ENCODE measurements at regions not wholly inside any gene's neighbourhood (a gene's known extent, or its start where the extent isn't known, plus 50 kb on each side); places are given as distances from the start of the nearest gene placed in this dataset.

DNA sequence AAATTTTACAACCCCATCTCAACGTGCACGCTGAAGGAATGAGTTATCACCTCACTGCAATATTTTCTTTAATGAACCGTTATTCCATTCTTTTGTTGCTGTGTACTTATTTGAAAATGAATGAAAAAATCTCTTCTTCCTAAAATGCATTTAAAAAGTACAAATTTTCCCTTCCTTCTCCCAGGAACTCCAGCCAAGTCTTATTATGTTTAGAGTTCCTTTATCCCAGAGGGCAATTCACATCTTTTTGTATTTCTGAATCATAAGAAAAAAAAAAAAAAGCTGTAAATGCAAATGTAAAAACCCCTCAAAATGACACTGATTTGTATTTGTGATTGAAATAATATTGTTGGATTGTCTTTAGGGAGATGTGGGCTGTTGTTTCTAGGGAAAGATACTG lies 2194.3 kb upstream of the CELF4 start:
- TF ChIP-seq, protein P1, sequence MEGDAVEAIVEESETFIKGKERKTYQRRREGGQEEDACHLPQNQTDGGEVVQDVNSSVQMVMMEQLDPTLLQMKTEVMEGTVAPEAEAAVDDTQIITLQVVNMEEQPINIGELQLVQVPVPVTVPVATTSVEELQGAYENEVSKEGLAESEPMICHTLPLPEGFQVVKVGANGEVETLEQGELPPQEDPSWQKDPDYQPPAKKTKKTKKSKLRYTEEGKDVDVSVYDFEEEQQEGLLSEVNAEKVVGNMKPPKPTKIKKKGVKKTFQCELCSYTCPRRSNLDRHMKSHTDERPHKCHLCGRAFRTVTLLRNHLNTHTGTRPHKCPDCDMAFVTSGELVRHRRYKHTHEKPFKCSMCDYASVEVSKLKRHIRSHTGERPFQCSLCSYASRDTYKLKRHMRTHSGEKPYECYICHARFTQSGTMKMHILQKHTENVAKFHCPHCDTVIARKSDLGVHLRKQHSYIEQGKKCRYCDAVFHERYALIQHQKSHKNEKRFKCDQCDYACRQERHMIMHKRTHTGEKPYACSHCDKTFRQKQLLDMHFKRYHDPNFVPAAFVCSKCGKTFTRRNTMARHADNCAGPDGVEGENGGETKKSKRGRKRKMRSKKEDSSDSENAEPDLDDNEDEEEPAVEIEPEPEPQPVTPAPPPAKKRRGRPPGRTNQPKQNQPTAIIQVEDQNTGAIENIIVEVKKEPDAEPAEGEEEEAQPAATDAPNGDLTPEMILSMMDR (IDR thresholded peaks at IDR 0.05; ENCODE audit: insufficient read depth, low read depth, low read length) = no peak
- DNase-seq (ENCODE audit: low read depth) = no peak
- no peak overlapping the region for H3K4me3 ChIP-seq (ENCODE audit: low read depth, low read length)

DNA sequence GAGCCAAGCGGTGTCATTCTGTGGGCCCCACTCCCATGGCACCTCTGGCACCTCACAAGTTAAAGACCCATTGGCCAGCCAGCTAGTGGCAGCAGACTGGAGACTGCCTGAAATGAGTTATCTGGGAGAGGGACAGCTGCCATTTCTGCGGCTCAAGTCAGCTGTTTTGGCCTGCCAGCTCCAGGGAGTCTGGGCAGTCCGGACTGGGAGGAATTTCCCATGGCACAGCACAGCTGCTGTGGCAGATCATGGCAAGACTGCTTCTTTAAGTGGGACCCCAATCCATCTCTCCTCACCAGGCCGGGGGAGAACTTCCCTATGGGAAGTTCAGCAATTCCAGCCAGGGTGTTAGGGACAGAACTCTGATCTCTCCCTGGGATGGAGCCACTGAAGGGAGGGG lies 2187.6 kb upstream of the CELF4 start:
- no peak for DNase-seq (ENCODE audit: low read depth)
- no peak overlapping the region for H3K4me3 ChIP-seq (ENCODE audit: low read depth, low read length)
- TF ChIP-seq, protein P1 (IDR thresholded peaks at IDR 0.05; ENCODE audit: insufficient read depth, low read depth, low read length) = no peak

DNA sequence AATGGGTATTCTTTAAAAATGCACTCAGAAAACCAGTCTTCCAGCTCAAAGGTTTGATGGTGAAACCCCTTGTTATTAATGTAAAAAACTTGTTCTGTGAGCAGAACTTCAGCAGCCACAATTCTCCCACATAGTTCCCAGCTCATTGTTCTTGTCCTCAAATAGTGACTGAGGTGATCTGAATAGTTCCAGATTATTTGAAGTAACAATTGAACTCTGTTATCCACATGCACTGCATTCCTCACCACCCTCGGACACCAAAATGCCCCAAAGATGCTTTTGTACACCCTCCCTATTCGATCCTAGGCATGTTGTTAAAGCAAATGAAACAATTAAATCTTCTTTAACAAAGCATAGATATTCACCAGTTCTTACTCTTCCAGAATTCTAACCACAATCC lies 2186.8 kb upstream of the CELF4 start:
- DNase-seq (ENCODE audit: low read depth) = no peak
- TF ChIP-seq, protein P1 (IDR thresholded peaks at IDR 0.05; ENCODE audit: insufficient read depth, low read depth, low read length) = no peak
- no peak overlapping the region for H3K4me3 ChIP-seq (ENCODE audit: low read depth, low read length)

DNA sequence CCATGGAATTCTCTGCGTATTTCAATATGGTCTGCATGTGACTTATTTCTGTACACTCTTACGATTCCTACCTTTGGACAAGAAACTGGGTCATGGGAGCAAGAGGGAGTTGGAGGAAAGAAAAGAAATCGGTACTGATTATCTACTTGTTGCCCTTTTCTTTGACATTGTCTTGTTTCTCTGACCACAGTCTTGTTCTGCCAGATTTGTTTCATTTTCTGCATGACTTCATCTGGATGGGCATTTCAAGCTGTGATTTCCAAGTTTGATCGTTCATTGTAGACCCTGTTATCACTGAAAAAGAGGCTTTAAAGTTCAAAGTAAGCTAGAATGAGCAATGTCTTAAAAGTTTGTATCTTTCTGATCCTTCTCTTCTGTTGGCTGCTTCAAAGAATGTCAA lies 2186.3 kb upstream of the CELF4 start:
- DNase-seq (ENCODE audit: low read depth) = no peak
- TF ChIP-seq, protein P1 (IDR thresholded peaks at IDR 0.05; ENCODE audit: insufficient read depth, low read depth, low read length) = no peak
- no peak overlapping the region for H3K4me3 ChIP-seq (ENCODE audit: low read depth, low read length)

DNA sequence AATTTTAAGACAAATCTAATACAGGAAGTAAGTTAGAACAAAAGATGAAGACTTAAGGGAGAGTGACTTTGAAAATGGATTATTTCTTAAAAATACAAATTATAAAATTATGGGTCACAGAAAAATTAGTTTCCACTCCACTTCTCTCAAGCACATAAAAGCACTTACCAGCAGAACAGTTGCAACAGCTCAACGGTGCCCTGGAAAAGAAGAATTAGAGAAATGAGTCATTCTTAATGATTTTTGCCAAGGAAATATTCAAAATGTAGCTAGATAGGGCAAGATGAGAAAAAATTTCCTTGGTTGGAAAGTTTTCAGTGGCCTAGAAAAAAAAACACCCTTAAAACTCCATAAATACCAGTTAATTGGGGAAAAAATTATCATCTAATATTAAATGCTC lies 2185.6 kb upstream of the CELF4 start:
- no peak overlapping the region for H3K4me3 ChIP-seq (ENCODE audit: low read depth, low read length)
- DNase-seq (ENCODE audit: low read depth) = no peak
- TF ChIP-seq, protein P1 (IDR thresholded peaks at IDR 0.05; ENCODE audit: insufficient read depth, low read depth, low read length) = no peak

DNA sequence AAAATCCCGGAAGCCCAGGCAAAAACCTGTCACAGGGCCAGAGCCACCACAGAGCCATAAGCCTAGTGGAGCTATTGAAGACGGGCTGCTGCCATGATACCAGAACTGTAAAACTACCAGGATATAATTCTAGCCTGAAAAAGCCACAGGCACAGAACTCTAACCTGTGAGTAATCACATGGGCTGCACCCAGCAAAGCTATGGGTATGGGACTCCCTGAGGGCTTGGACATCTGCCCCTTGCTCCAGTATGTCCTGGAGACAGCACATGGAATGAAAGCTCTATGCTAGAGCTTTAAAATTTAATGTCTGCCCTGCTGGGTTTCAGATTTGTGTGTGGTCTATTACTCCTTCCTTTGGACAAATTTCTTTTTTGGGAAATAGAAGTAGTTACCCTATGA lies 2183.6 kb upstream of the CELF4 start:
- TF ChIP-seq, protein P1 (IDR thresholded peaks at IDR 0.05; ENCODE audit: insufficient read depth, low read depth, low read length) = no peak
- DNase-seq (ENCODE audit: low read depth) = no peak
- no peak overlapping the region for H3K4me3 ChIP-seq (ENCODE audit: low read depth, low read length)

DNA sequence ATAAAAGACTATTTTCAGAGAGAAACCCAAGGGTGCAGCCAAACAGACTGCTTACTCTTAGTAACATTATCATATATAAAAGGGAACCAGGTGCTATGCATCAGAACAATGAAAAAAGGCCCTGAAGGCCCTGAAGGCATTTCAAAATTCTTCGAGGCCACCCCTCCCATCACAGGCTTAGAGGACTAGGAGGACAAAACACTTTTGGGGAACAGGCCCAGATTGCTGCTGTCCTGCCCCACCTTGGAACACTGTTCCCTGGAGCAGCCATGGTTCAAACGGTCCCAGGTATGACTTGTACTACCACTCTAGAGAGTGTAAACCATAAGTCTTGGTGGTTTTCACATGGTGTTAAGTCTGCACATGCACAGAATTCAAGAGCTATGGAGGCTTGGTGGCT lies 2183.1 kb upstream of the CELF4 start:
- no peak for DNase-seq (ENCODE audit: low read depth)

More for the DNA sequence above, 2183.1 kb upstream of the CELF4 start:
- no peak overlapping the region for H3K4me3 ChIP-seq (ENCODE audit: low read depth, low read length)
- TF ChIP-seq, protein P1 (IDR thresholded peaks at IDR 0.05; ENCODE audit: insufficient read depth, low read depth, low read length) = no peak

Data from fibroblast of villous mesenchyme (primary cell).